ENCODE measurements at regions not wholly inside any gene's neighbourhood (a gene's known extent, or its start where the extent isn't known, plus 50 kb on each side); places are given as distances from the start of the nearest gene placed in this dataset.

- Histone ChIP-seq H3K4me3 (ENCODE audit: low read depth, low read length) (no peak overlapping the region), H3K36me3 (ENCODE audit: control insufficient read depth, insufficient read depth, low read length) (no peaks in the 10 kb centered on the region), H3K27me3 (ENCODE audit: control insufficient read depth, insufficient read depth, low read length) (no peaks in the 10 kb centered on the region)
- no peak for DNase-seq (ENCODE audit: low read depth)
- ChIA-PET CTCF (no interaction called here), POLR2A (no interaction called here)
- no peak for TF ChIP-seq CTCF (IDR thresholded peaks at IDR 0.05; ENCODE audit: insufficient read depth, low read depth, low read length)
These were observed 51.6 kb upstream of the DYNLRB2 start for GRCh38 chr16:80489173-80489572.

- no peak for TF ChIP-seq CTCF (IDR thresholded peaks at IDR 0.05; ENCODE audit: insufficient read depth, low read depth, low read length)
- Histone ChIP-seq H3K4me3 (ENCODE audit: low read depth, low read length) (no peak overlapping the region), H3K36me3 (ENCODE audit: control insufficient read depth, insufficient read depth, low read length) (no peaks in the 10 kb centered on the region), H3K27me3 (ENCODE audit: control insufficient read depth, insufficient read depth, low read length) (no peaks in the 10 kb centered on the region)
- ChIA-PET POLR2A (no interaction called here), CTCF (no interaction called here)
- DNase-seq (ENCODE audit: low read depth) = no peak
These were observed 52.6 kb upstream of the DYNLRB2 start for GRCh38 chr16:80488167-80488566.

- DNase-seq (ENCODE audit: low read depth) = no peak
- CTCF ChIA-PET = interaction anchor here (0.5 kb wide), 1 partner anchor 878 kb away, joined by 3 read pairs; no protein-coding TSS in a partner anchor
These were observed 60.1 kb upstream of the DYNLRB2 start for GRCh38 chr16:80480664-80481063.

GRCh38 chr16:80477838-80478237, 63.0 kb upstream of the DYNLRB2 start:
- POLR2A ChIA-PET = no interaction called here
- Histone ChIP-seq H3K4me3 (ENCODE audit: low read depth, low read length) (no peak overlapping the region), H3K27me3 (ENCODE audit: control insufficient read depth, insufficient read depth, low read length) (no peaks in the 10 kb centered on the region), H3K36me3 (ENCODE audit: control insufficient read depth, insufficient read depth, low read length) (no peaks in the 10 kb centered on the region)
- CTCF ChIA-PET = no interaction called here
- no peak for TF ChIP-seq CTCF (IDR thresholded peaks at IDR 0.05; ENCODE audit: insufficient read depth, low read depth, low read length)
- DNase-seq (ENCODE audit: low read depth) = no peak

More at GRCh38 chr16:80480664-80481063, 60.1 kb upstream of the DYNLRB2 start:
- Histone ChIP-seq H3K4me3 (ENCODE audit: low read depth, low read length) (no peak overlapping the region), H3K27me3 (ENCODE audit: control insufficient read depth, insufficient read depth, low read length) (no peaks in the 10 kb centered on the region), H3K36me3 (ENCODE audit: control insufficient read depth, insufficient read depth, low read length) (no peaks in the 10 kb centered on the region)
- POLR2A ChIA-PET = no interaction called here
- TF ChIP-seq CTCF (IDR thresholded peaks at IDR 0.05; ENCODE audit: insufficient read depth, low read depth, low read length) = no peak

- POLR2A ChIA-PET = no interaction called here
- no peaks in the 10 kb centered on the region for H3K27me3 ChIP-seq (ENCODE audit: control insufficient read depth, insufficient read depth, low read length)
- H3K4me3 ChIP-seq (ENCODE audit: low read depth, low read length) = no peak overlapping the region
- no peak for DNase-seq (ENCODE audit: low read depth)
- no peaks in the 10 kb centered on the region for H3K36me3 ChIP-seq (ENCODE audit: control insufficient read depth, insufficient read depth, low read length)
- TF ChIP-seq CTCF (IDR thresholded peaks at IDR 0.05; ENCODE audit: insufficient read depth, low read depth, low read length) = no peak
- CTCF ChIA-PET = no interaction called here
These were observed 72.8 kb upstream of the DYNLRB2 start for GRCh38 chr16:80468029-80468428.

Measured in BJ (cell line).